H9 (cell line): ENCODE measurements at regions not wholly inside any gene's neighbourhood (a gene's known extent, or its start where the extent isn't known, plus 50 kb on each side); places are given as distances from the start of the nearest gene placed in this dataset.

Source experiments
- DNase-seq: peaks from one replicate; pipeline ENCODE4 v3.0.0-alpha.2; 2017
- H2AFZ ChIP-seq: one replicate; pipeline ENCODE4 v1.6.1; 2013; ENCODE audit warnings: mild to moderate bottlenecking, low read length, control low read depth, moderate library complexity
- H2AK5ac ChIP-seq: 2 replicates; pipeline ENCODE4 v1.6.1; 2013; ENCODE audit warnings: low read length, control low read depth, mixed read lengths; ENCODE audit not compliant: insufficient read length
- H2BK120ac ChIP-seq: one replicate; pipeline ENCODE4 v1.6.1; 2013; ENCODE audit warnings: low read depth, mild to moderate bottlenecking, low read length, control low read depth, inconsistent platforms; ENCODE audit not compliant: poor library complexity, severe bottlenecking
- H2BK12ac ChIP-seq: 2 replicates; pipeline ENCODE4 v1.6.1; 2013; ENCODE audit warnings: low read length, control low read depth, mixed read lengths, low read depth; ENCODE audit not compliant: insufficient read length
- H2BK15ac ChIP-seq: 2 replicates; pipeline ENCODE4 v1.6.1; 2013; ENCODE audit warnings: low read depth, low read length, control low read depth
- H2BK20ac ChIP-seq: one replicate; pipeline ENCODE4 v1.6.1; 2013; ENCODE audit warnings: low read depth, mild to moderate bottlenecking, low read length, control low read depth, inconsistent platforms; ENCODE audit not compliant: poor library complexity, severe bottlenecking
- H2BK5ac ChIP-seq: 2 replicates; pipeline ENCODE4 v1.6.1; 2013; ENCODE audit warnings: low read length, control low read depth, mixed read lengths; ENCODE audit not compliant: insufficient read length
- H3K14ac ChIP-seq: 2 replicates; pipeline ENCODE4 v1.6.1; 2013; ENCODE audit warnings: low read length, control low read depth; ENCODE audit not compliant: insufficient read depth
- H3K18ac ChIP-seq: 2 replicates; pipeline ENCODE4 v1.6.1; 2013; ENCODE audit warnings: low read depth, mild to moderate bottlenecking, mixed read lengths, low read length, control low read depth; ENCODE audit not compliant: insufficient read length
- H3K23ac ChIP-seq: 2 replicates; pipeline ENCODE4 v1.6.1; 2013; ENCODE audit warnings: low read length, control low read depth, mixed read lengths, low read depth; ENCODE audit not compliant: insufficient read length
- H3K23me2 ChIP-seq: 2 replicates; pipeline ENCODE4 v1.6.1; 2013; ENCODE audit warnings: low read depth, mild to moderate bottlenecking, mixed read lengths, low read length, control low read depth; ENCODE audit not compliant: insufficient read length, poor library complexity, severe bottlenecking
- H3K27ac ChIP-seq: 2 replicates; pipeline ENCODE4 v1.5.1; 2013; ENCODE audit warnings: low read length, control low read depth, mixed read lengths, low read depth; ENCODE audit not compliant: insufficient read length
- H3K27me3 ChIP-seq: 2 replicates; pipeline ENCODE4 v1.6.1; 2013; ENCODE audit warnings: low read length, control low read depth, inconsistent platforms; ENCODE audit not compliant: insufficient read depth
- H3K4ac ChIP-seq: 2 replicates; pipeline ENCODE4 v1.6.1; 2013; ENCODE audit warnings: low read depth, mild to moderate bottlenecking, control low read depth, inconsistent platforms, low read length, moderate library complexity
- H3K4me1 ChIP-seq: 2 replicates; pipeline ENCODE4 v1.6.1; 2013; ENCODE audit warnings: low read length, control low read depth, inconsistent platforms; ENCODE audit not compliant: insufficient read depth
- H3K4me2 ChIP-seq: 2 replicates; pipeline ENCODE4 v1.6.1; 2013; ENCODE audit warnings: low read length, control low read depth, mixed read lengths; ENCODE audit not compliant: insufficient read length, insufficient read depth
- H3K56ac ChIP-seq: 2 replicates; pipeline ENCODE4 v1.6.1; 2013; ENCODE audit warnings: low read depth, mild to moderate bottlenecking, mixed read lengths, low read length, control low read depth; ENCODE audit not compliant: insufficient read length
- H3K79me1 ChIP-seq: 2 replicates; pipeline ENCODE4 v1.6.1; 2013; ENCODE audit warnings: low read depth, mild to moderate bottlenecking, moderate library complexity, low read length, control low read depth, inconsistent platforms; ENCODE audit not compliant: insufficient read depth, poor library complexity, severe bottlenecking
- H3K79me2 ChIP-seq: 2 replicates; pipeline ENCODE4 v1.6.1; 2013; ENCODE audit warnings: low read length, control low read depth, inconsistent platforms; ENCODE audit not compliant: insufficient read depth
- H3K9ac ChIP-seq: 2 replicates; pipeline ENCODE4 v1.6.1; 2013; ENCODE audit warnings: low read length, control low read depth, mixed read lengths; ENCODE audit not compliant: insufficient read length; ENCODE audit errors: extremely low read depth
- H3K9me3 ChIP-seq: one replicate; pipeline ENCODE4 v1.6.1; 2013; ENCODE audit warnings: low read depth, low read length, inconsistent platforms; ENCODE audit not compliant: control insufficient read depth
- H3T11ph ChIP-seq: one replicate; pipeline ENCODE4 v1.6.1; 2013; ENCODE audit warnings: mild to moderate bottlenecking, low read length, control low read depth, inconsistent platforms
- H4K20me1 ChIP-seq: one replicate; pipeline ENCODE4 v1.6.1; 2013; ENCODE audit not compliant: control insufficient read depth, insufficient read length, insufficient read depth
- H4K5ac ChIP-seq: 2 replicates; pipeline ENCODE4 v1.6.1; 2013; ENCODE audit warnings: low read depth, mild to moderate bottlenecking, mixed read lengths, low read length, control low read depth; ENCODE audit not compliant: insufficient read length
- H4K8ac ChIP-seq: replicated peaks from 2 replicates; pipeline ENCODE4 v1.6.1; 2013; ENCODE audit warnings: low read length, control low read depth, mixed read lengths, low read depth; ENCODE audit not compliant: insufficient read length
- H4K91ac ChIP-seq: 2 replicates; pipeline ENCODE4 v1.6.1; 2013; ENCODE audit warnings: low read depth, mild to moderate bottlenecking, moderate library complexity, mixed read lengths, low read length, control low read depth; ENCODE audit not compliant: insufficient read length
- H3K27ac Mint-ChIP-seq, 3 experiments: 2 replicates in 2 of 3; 3 replicates in 1 of 3; pipeline ENCODE4 v1.8.0; 2020 to 2021; ENCODE audit warnings: mixed read lengths in 3 of 3, mild to moderate bottlenecking in 1 of 3, moderate library complexity in 1 of 3
- H3K27me3 Mint-ChIP-seq: 2 replicates; pipeline ENCODE4 v1.8.0; 2021; ENCODE audit warnings: low read depth, mild to moderate bottlenecking, moderate library complexity, mixed read lengths
- H3K36me3 Mint-ChIP-seq, 3 experiments: 2 replicates in 2 of 3; 3 replicates in 1 of 3; pipeline ENCODE4 v1.8.0; 2020 to 2021; ENCODE audit warnings: low read depth in 3 of 3, mixed read lengths in 3 of 3; ENCODE audit not compliant: insufficient read depth in 1 of 3
- H3K4me1 Mint-ChIP-seq, 2 experiments: 2 replicates each; pipeline ENCODE4 v1.8.0; 2020; ENCODE audit warnings: mixed read lengths in 2 of 2
- H3K4me3 Mint-ChIP-seq, 2 experiments: 2 replicates in 1 of 2; 3 replicates in 1 of 2; pipeline ENCODE4 v1.8.0; 2020 to 2021; ENCODE audit warnings: mild to moderate bottlenecking in 2 of 2, mixed read lengths in 2 of 2, moderate library complexity in 1 of 2
- H3K9me3 Mint-ChIP-seq, 2 experiments: 2 replicates in 1 of 2; 3 replicates in 1 of 2; pipeline ENCODE4 v1.8.0; 2020; ENCODE audit warnings: mild to moderate bottlenecking in 2 of 2, mixed read lengths in 2 of 2, moderate library complexity in 1 of 2
- CTCF ChIP-seq: fragments of 200-600 bp; sonication (generic); conservative IDR thresholded peaks from 3 replicates; pipeline ENCODE4 v1.8.0; 2021; ENCODE audit warnings: antibody characterized with exemption, mild to moderate bottlenecking
- WGBS: extraction: QIAGEN DNeasy Blood & Tissue Kit; methylation state at CpG from one replicate; pipeline ENCODE4 v1.1.7; 2013; ENCODE audit warnings: missing lambda C conversion rate, low lambda C conversion rate, mixed read lengths; ENCODE audit not compliant: insufficient read length; ENCODE audit errors: extremely low coverage; 5-methylcytosine and 5-hydroxymethylcytosine counted together

GRCh38 chr2:23083966-23084365, 301.0 kb upstream of the KLHL29 start:
- Histone ChIP-seq H3K27ac (no peak overlapping the region), H3K9ac (no peak overlapping the region), H3K27me3 (no peaks in the 10 kb centered on the region), H3K56ac (no peak overlapping the region), H2BK12ac (no peak overlapping the region), H3K79me2 (no peaks in the 10 kb centered on the region), H3K9me3 (no peaks in the 10 kb centered on the region), H4K91ac (no peak overlapping the region), H4K5ac (no peak overlapping the region), H4K20me1 (no peaks in the 10 kb centered on the region), H3T11ph (no peak overlapping the region), H3K18ac (no peak overlapping the region), H3K4me2 (no peak overlapping the region), H3K23ac (no peak overlapping the region), H2AFZ (no peak overlapping the region), H3K14ac (no peak overlapping the region), H3K23me2 (no peaks in the 10 kb centered on the region), H3K4ac (no peak overlapping the region), H2AK5ac (no peak overlapping the region), H3K4me1 (no peaks in the 10 kb centered on the region), H4K8ac (no peak overlapping the region), H2BK5ac (no peak overlapping the region), H2BK120ac (no peak overlapping the region), H2BK15ac (no peak overlapping the region), H3K79me1 (no peaks in the 10 kb centered on the region), H2BK20ac (no peak overlapping the region)
- Mint-ChIP-seq H3K36me3 (peaks cover 0 to 11% (median 0%) of the 10 kb centered on the region in 3 experiments; a peak in 4 of 7 replicates), H3K4me1 (no peaks in the 10 kb centered on the region), H3K27ac (no peak overlapping the region), H3K27me3 (no peaks in the 10 kb centered on the region; the same call in 1 of the 2 replicates), H3K9me3 (peaks cover 9% of the 10 kb centered on the region in 2 experiments), H3K4me3 (no peak overlapping the region)
- DNase-seq = no peak
- no peak for TF ChIP-seq CTCF
- WGBS = no CpG with 5 or more reads among the region's 1 CpG
